ENCODE measurements at regions not wholly inside any gene's neighbourhood (a gene's known extent, or its start where the extent isn't known, plus 50 kb on each side); places are given as distances from the start of the nearest gene placed in this dataset.

GRCh38 chrX:97666890-97667289, 783.2 kb downstream of the RPA4 start:
- Mint-ChIP-seq H3K27ac (no peak overlapping the region), H3K4me1 (no peaks in the 10 kb centered on the region), H3K9me3 (no peaks in the 10 kb centered on the region), H3K4me3 (no peak overlapping the region), H3K27me3 (no peaks in the 10 kb centered on the region), H3K36me3 (no peaks in the 10 kb centered on the region)
- no peaks in the 10 kb centered on the region for H3K36me3 ChIP-seq (ENCODE audit: control insufficient read depth in 2 of 3, insufficient read depth in 3 of 3, low read length in 3 of 3)
- DNase-seq (no peak), ATAC-seq (no peak)
- CTCF ChIA-PET = no interaction called here
- H3K4me3 ChIP-seq (ENCODE audit: low read length) = no peak overlapping the region
- no peaks in the 10 kb centered on the region for H3K4me1 ChIP-seq (ENCODE audit: control insufficient read depth in 2 of 2, insufficient read depth in 2 of 2, low read length in 2 of 2)
- H3K9me3 ChIP-seq (ENCODE audit: control insufficient read depth in 2 of 3, low read length in 3 of 3) = no peaks in the 10 kb centered on the region
- intact Hi-C loops (cut with micrococcal nuclease) = no loop called here
- H3K27ac ChIP-seq (ENCODE audit: low read depth, low read length) = no peak overlapping the region
- POLR2A ChIA-PET = no interaction called here
- no peaks in the 10 kb centered on the region for H3K27me3 ChIP-seq (ENCODE audit: control insufficient read depth in 2 of 2, insufficient read depth in 2 of 2, low read length in 2 of 2)

GRCh38 chrX:97668126-97668525, 784.4 kb downstream of the RPA4 start:
- Histone ChIP-seq H3K4me3 (ENCODE audit: low read length) (no peak overlapping the region), H3K9me3 (ENCODE audit: control insufficient read depth in 2 of 3, low read length in 3 of 3) (no peaks in the 10 kb centered on the region), H3K36me3 (ENCODE audit: control insufficient read depth in 2 of 3, insufficient read depth in 3 of 3, low read length in 3 of 3) (no peaks in the 10 kb centered on the region), H3K27ac (ENCODE audit: low read depth, low read length) (no peak overlapping the region), H3K4me1 (ENCODE audit: control insufficient read depth in 2 of 2, insufficient read depth in 2 of 2, low read length in 2 of 2) (no peaks in the 10 kb centered on the region), H3K27me3 (ENCODE audit: control insufficient read depth in 2 of 2, insufficient read depth in 2 of 2, low read length in 2 of 2) (no peaks in the 10 kb centered on the region)
- no peaks in the 10 kb centered on the region for H3K9me3 Mint-ChIP-seq
- intact Hi-C loops (cut with micrococcal nuclease) = no loop called here
- ChIA-PET CTCF (no interaction called here), POLR2A (no interaction called here)
- no peaks in the 10 kb centered on the region for H3K36me3 Mint-ChIP-seq
- H3K4me1 Mint-ChIP-seq = no peaks in the 10 kb centered on the region
- no peaks in the 10 kb centered on the region for H3K27me3 Mint-ChIP-seq
- H3K27ac Mint-ChIP-seq = no peak overlapping the region
- DNase-seq (no peak), ATAC-seq (no peak)
- no peak overlapping the region for H3K4me3 Mint-ChIP-seq

GRCh38 chrX:97672138-97672537, 788.4 kb downstream of the RPA4 start:
- Histone ChIP-seq H3K36me3 (ENCODE audit: control insufficient read depth in 2 of 3, insufficient read depth in 3 of 3, low read length in 3 of 3) (no peaks in the 10 kb centered on the region), H3K27me3 (ENCODE audit: control insufficient read depth in 2 of 2, insufficient read depth in 2 of 2, low read length in 2 of 2) (no peaks in the 10 kb centered on the region), H3K27ac (ENCODE audit: low read depth, low read length) (no peak overlapping the region), H3K9me3 (ENCODE audit: control insufficient read depth in 2 of 3, low read length in 3 of 3) (no peaks in the 10 kb centered on the region), H3K4me1 (ENCODE audit: control insufficient read depth in 2 of 2, insufficient read depth in 2 of 2, low read length in 2 of 2) (no peaks in the 10 kb centered on the region), H3K4me3 (ENCODE audit: low read length) (no peak overlapping the region)
- Mint-ChIP-seq H3K27me3 (no peaks in the 10 kb centered on the region), H3K27ac (no peak overlapping the region), H3K4me1 (no peaks in the 10 kb centered on the region), H3K4me3 (no peak overlapping the region), H3K9me3 (no peaks in the 10 kb centered on the region), H3K36me3 (no peaks in the 10 kb centered on the region)
- DNase-seq (no peak), ATAC-seq (no peak)
- intact Hi-C loops (cut with micrococcal nuclease) = no loop called here
- CTCF ChIA-PET = no interaction called here
- POLR2A ChIA-PET = no interaction called here

GRCh38 chrX:97672608-97673007, 788.9 kb downstream of the RPA4 start:
- ChIA-PET CTCF (no interaction called here), POLR2A (no interaction called here)
- H3K27me3 Mint-ChIP-seq = peaks cover 0 to under 1% (median 0%) of the 10 kb centered on the region in 5 donors
- no peaks in the 10 kb centered on the region for H3K9me3 ChIP-seq (ENCODE audit: control insufficient read depth in 2 of 3, low read length in 3 of 3)
- H3K4me3 ChIP-seq (ENCODE audit: low read length) = no peak overlapping the region
- no peak overlapping the region for H3K27ac ChIP-seq (ENCODE audit: low read depth, low read length)
- no peaks in the 10 kb centered on the region for H3K27me3 ChIP-seq (ENCODE audit: control insufficient read depth in 2 of 2, insufficient read depth in 2 of 2, low read length in 2 of 2)
- no peaks in the 10 kb centered on the region for H3K36me3 Mint-ChIP-seq
- no peak for ATAC-seq
- H3K4me3 Mint-ChIP-seq = no peak overlapping the region
- intact Hi-C loops (cut with micrococcal nuclease) = no loop called here
- no peak for DNase-seq
- H3K4me1 Mint-ChIP-seq = no peaks in the 10 kb centered on the region
- no peak overlapping the region for H3K27ac Mint-ChIP-seq
- no peaks in the 10 kb centered on the region for H3K4me1 ChIP-seq (ENCODE audit: control insufficient read depth in 2 of 2, insufficient read depth in 2 of 2, low read length in 2 of 2)
- H3K9me3 Mint-ChIP-seq = no peaks in the 10 kb centered on the region
- no peaks in the 10 kb centered on the region for H3K36me3 ChIP-seq (ENCODE audit: control insufficient read depth in 2 of 3, insufficient read depth in 3 of 3, low read length in 3 of 3)

- H3K4me1 ChIP-seq (ENCODE audit: control insufficient read depth in 2 of 2, insufficient read depth in 2 of 2, low read length in 2 of 2) = no peaks in the 10 kb centered on the region
- DNase-seq (no peak), ATAC-seq (no peak)
- H3K27ac ChIP-seq (ENCODE audit: low read depth, low read length) = no peak overlapping the region
- Mint-ChIP-seq H3K36me3 (no peaks in the 10 kb centered on the region), H3K27me3 (peaks cover 0 to 6% (median 0%) of the 10 kb centered on the region in 5 donors), H3K4me1 (no peaks in the 10 kb centered on the region), H3K4me3 (no peak overlapping the region), H3K9me3 (peaks cover 0 to under 1% (median 0%) of the 10 kb centered on the region in 11 donors), H3K27ac (no peak overlapping the region)
- ChIA-PET CTCF (no interaction called here), POLR2A (no interaction called here)
- no peaks in the 10 kb centered on the region for H3K27me3 ChIP-seq (ENCODE audit: control insufficient read depth in 2 of 2, insufficient read depth in 2 of 2, low read length in 2 of 2)
- H3K4me3 ChIP-seq (ENCODE audit: low read length) = no peak overlapping the region
- H3K9me3 ChIP-seq (ENCODE audit: control insufficient read depth in 2 of 3, low read length in 3 of 3) = no peaks in the 10 kb centered on the region
- no peaks in the 10 kb centered on the region for H3K36me3 ChIP-seq (ENCODE audit: control insufficient read depth in 2 of 3, insufficient read depth in 3 of 3, low read length in 3 of 3)
- intact Hi-C loops (cut with micrococcal nuclease) = no loop called here
Measured at GRCh38 chrX:97673135-97673534, 789.4 kb downstream of the RPA4 start.

- no peaks in the 10 kb centered on the region for H3K4me1 ChIP-seq (ENCODE audit: control insufficient read depth in 2 of 2, insufficient read depth in 2 of 2, low read length in 2 of 2)
- H3K27me3 ChIP-seq (ENCODE audit: control insufficient read depth in 2 of 2, insufficient read depth in 2 of 2, low read length in 2 of 2) = no peaks in the 10 kb centered on the region
- Mint-ChIP-seq H3K27me3 (peaks cover 0 to 6% (median 0%) of the 10 kb centered on the region in 5 donors), H3K27ac (no peak overlapping the region), H3K4me3 (no peak overlapping the region), H3K9me3 (peaks cover 0 to 3% (median 0%) of the 10 kb centered on the region in 11 donors), H3K4me1 (no peaks in the 10 kb centered on the region), H3K36me3 (no peaks in the 10 kb centered on the region)
- H3K4me3 ChIP-seq (ENCODE audit: low read length) = no peak overlapping the region
- ATAC-seq (no peak), DNase-seq (no peak)
- no peak overlapping the region for H3K27ac ChIP-seq (ENCODE audit: low read depth, low read length)
- ChIA-PET POLR2A (no interaction called here), CTCF (no interaction called here)
- intact Hi-C loops (cut with micrococcal nuclease) = loop anchor here (10.0 kb wide), 2 partner anchors 658 to 1308 kb away; no protein-coding TSS in a partner anchor
- no peaks in the 10 kb centered on the region for H3K36me3 ChIP-seq (ENCODE audit: control insufficient read depth in 2 of 3, insufficient read depth in 3 of 3, low read length in 3 of 3)
- H3K9me3 ChIP-seq (ENCODE audit: control insufficient read depth in 2 of 3, low read length in 3 of 3) = no peaks in the 10 kb centered on the region
Measured at GRCh38 chrX:97682991-97683840, 799.5 kb downstream of the RPA4 start.

- Histone ChIP-seq H3K27me3 (ENCODE audit: control insufficient read depth in 2 of 2, insufficient read depth in 2 of 2, low read length in 2 of 2) (no peaks in the 10 kb centered on the region), H3K9me3 (ENCODE audit: control insufficient read depth in 2 of 3, low read length in 3 of 3) (no peaks in the 10 kb centered on the region), H3K4me1 (ENCODE audit: control insufficient read depth in 2 of 2, insufficient read depth in 2 of 2, low read length in 2 of 2) (no peaks in the 10 kb centered on the region), H3K36me3 (ENCODE audit: control insufficient read depth in 2 of 3, insufficient read depth in 3 of 3, low read length in 3 of 3) (no peaks in the 10 kb centered on the region), H3K4me3 (ENCODE audit: low read length) (no peak overlapping the region), H3K27ac (ENCODE audit: low read depth, low read length) (no peak overlapping the region)
- ATAC-seq (no peak), DNase-seq (peak in 2 of 9 donors; percentile 3 to 8)
- Mint-ChIP-seq H3K27me3 (peaks cover 0 to 6% (median 2%) of the 10 kb centered on the region in 5 donors), H3K9me3 (no peaks in the 10 kb centered on the region), H3K4me1 (no peaks in the 10 kb centered on the region), H3K36me3 (no peaks in the 10 kb centered on the region), H3K27ac (no peak overlapping the region), H3K4me3 (no peak overlapping the region)
- ChIA-PET CTCF (no interaction called here), POLR2A (no interaction called here)
- intact Hi-C loops (cut with micrococcal nuclease) = loop anchor here (2.0 to 10.0 kb wide), 3 partner anchors 661 to 1311 kb away; no protein-coding TSS in a partner anchor
Measured at GRCh38 chrX:97685753-97686152, 802.0 kb downstream of the RPA4 start.

Measured in naive thymus-derived CD4-positive, alpha-beta T cell (primary cell).